ENCODE measurements at regions not wholly inside any gene's neighbourhood (a gene's known extent, or its start where the extent isn't known, plus 50 kb on each side); places are given as distances from the start of the nearest gene placed in this dataset.

DNA sequence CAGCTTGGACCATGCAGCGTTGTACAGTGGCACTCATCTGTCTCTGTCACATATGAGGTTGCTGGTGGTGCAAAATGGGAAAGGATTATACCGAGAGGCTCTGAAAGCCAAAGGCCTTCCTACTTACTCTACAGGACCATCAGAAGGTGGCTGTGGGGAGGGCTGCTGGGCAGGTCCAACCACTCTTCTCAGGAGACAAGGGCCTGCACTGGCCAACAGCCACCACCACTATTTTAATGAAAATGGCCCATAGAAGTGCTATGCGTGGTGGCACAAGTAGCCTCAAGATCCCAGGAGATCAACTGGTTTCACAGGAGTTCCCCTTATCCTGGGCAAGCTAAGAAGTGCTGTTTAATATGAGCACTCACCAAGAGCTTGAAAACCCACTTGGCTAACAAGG, 52.3 kb downstream of the MRPL57 start:
- intact Hi-C loops (cut with DNase I), result no loop called here
- no peaks in the 10 kb centered on the region for H3K4me1 ChIP-seq
- WGBS, 2 donors, result 74 to 100% methylated on average over 1 to 3 of the region's 3 CpGs
- H3K36me3 ChIP-seq, result no peaks in the 10 kb centered on the region
- no peaks in the 10 kb centered on the region for H3K9me3 ChIP-seq
- H3K27ac ChIP-seq, result no peak overlapping the region
- TF ChIP-seq, protein P1, sequence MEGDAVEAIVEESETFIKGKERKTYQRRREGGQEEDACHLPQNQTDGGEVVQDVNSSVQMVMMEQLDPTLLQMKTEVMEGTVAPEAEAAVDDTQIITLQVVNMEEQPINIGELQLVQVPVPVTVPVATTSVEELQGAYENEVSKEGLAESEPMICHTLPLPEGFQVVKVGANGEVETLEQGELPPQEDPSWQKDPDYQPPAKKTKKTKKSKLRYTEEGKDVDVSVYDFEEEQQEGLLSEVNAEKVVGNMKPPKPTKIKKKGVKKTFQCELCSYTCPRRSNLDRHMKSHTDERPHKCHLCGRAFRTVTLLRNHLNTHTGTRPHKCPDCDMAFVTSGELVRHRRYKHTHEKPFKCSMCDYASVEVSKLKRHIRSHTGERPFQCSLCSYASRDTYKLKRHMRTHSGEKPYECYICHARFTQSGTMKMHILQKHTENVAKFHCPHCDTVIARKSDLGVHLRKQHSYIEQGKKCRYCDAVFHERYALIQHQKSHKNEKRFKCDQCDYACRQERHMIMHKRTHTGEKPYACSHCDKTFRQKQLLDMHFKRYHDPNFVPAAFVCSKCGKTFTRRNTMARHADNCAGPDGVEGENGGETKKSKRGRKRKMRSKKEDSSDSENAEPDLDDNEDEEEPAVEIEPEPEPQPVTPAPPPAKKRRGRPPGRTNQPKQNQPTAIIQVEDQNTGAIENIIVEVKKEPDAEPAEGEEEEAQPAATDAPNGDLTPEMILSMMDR (IDR thresholded peaks at IDR 0.05), result no peak
- TF ChIP-seq POLR2A (IDR thresholded peaks at IDR 0.05), result no peak
- no peak for DNase-seq
- peaks cover 0 to 6% (median 0%) of the 10 kb centered on the region in 4 donors for H3K27me3 ChIP-seq
- no peak overlapping the region for H3K4me3 ChIP-seq

DNA sequence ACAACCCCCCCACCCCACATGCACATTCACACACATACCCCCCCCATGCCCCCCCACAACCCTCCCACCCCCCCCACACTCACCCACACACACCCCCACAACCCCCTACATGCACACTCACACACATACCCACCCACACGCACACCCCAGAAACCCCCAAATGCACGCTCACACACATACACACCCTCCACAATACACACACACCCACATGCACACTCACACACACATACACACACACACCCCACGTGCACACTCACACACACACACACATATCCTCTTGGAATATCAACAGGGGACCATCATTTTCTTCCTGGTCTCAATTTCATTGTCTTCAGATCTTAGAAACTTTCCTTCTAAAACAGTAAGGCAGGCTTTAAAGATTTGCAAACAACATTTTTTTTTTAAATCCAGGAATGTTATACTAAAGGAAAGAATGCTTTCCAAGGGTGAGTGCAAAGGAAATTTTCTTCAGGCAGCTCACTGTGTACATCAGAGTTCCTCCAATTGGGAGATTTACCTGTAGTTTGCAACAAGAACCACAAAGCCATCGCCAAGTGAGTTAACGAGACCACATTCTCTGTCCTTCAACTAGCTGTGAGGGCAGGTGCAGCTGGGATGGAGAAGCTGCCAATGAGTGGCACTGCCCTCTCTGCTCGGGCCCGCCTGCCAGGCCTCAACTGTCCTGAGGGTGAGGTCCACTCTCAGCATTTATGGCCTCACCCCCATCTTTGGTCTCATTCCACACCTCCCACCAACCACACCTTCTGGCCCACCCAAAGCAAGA, 53.0 kb downstream of the MRPL57 start:
- intact Hi-C loops (cut with DNase I), result no loop called here
- 87 to 91% methylated on average over 7 of the region's 7 CpGs for WGBS, 2 donors
- no peak overlapping the region for H3K4me3 ChIP-seq
- H3K27ac ChIP-seq, result no peak overlapping the region
- no peak for TF ChIP-seq POLR2A (IDR thresholded peaks at IDR 0.05)
- TF ChIP-seq, protein P1 (IDR thresholded peaks at IDR 0.05), result no peak
- peaks cover 0 to 6% (median 0%) of the 10 kb centered on the region in 4 donors for H3K27me3 ChIP-seq
- no peaks in the 10 kb centered on the region for H3K4me1 ChIP-seq
- no peaks in the 10 kb centered on the region for H3K36me3 ChIP-seq
- no peak for DNase-seq
- no peaks in the 10 kb centered on the region for H3K9me3 ChIP-seq

DNA sequence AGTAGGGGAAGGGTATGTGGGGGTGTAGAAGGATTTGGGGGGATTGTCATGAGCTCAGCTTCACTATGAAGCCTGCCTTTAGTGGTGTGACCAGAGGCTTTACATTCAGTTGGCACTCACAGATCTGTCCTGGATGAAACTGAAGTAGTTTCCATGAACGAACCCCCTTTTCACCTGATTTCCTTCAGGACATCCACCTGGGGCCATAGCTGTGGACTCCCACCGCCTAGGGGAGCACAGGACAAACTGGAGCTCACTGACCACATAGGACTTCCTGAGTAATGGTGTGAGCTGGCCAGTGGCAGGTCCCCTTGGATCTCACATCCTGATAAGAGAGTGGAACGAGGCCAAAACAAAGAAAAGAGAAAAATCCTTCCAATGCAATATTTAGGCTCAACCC, 54.1 kb downstream of the MRPL57 start:
- Histone ChIP-seq H3K36me3 (no peaks in the 10 kb centered on the region), H3K9me3 (no peaks in the 10 kb centered on the region), H3K4me1 (no peaks in the 10 kb centered on the region), H3K27me3 (peaks cover 0 to 12% (median 0%) of the 10 kb centered on the region in 4 donors), H3K27ac (no peak overlapping the region), H3K4me3 (no peak overlapping the region)
- TF ChIP-seq POLR2A (IDR thresholded peaks at IDR 0.05), result no peak
- TF ChIP-seq, protein P1 (IDR thresholded peaks at IDR 0.05), result no peak
- intact Hi-C loops (cut with DNase I), result no loop called here
- WGBS, 2 donors, result 61 to 74% methylated on average over 2 to 3 of the region's 3 CpGs
- DNase-seq, result no peak

DNA sequence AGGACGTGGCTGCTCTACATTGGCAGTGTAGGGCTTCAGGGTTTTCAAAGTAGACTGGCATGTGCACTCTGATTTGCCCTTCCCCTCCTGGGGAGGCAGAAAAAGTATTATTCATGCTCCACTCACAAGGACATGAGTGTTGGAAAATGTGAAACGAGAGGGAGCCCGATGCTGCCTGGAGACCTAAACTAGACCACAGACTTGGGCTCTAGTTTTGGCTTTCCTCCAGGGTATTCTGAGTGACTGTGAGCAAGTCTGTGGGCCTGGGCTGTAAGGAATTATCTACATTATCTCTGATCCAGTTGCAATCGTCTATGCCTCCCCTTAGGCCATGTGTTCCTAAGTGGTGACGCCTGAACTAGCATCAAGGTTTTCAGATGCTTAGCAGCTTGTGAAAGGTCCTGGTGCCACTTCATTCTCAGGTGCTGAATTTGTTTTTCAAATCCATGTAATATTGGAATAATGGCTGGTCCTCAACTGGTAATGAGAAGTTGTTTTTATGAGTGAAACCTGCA, 55.0 kb downstream of the MRPL57 start:
- intact Hi-C loops (cut with DNase I), result no loop called here
- Histone ChIP-seq H3K4me3 (no peak overlapping the region), H3K27ac (no peak overlapping the region), H3K36me3 (no peaks in the 10 kb centered on the region), H3K4me1 (no peaks in the 10 kb centered on the region), H3K9me3 (no peaks in the 10 kb centered on the region), H3K27me3 (peaks cover 0 to 7% (median 0%) of the 10 kb centered on the region in 4 donors)
- TF ChIP-seq, protein P1 (IDR thresholded peaks at IDR 0.05), result no peak
- no peak for TF ChIP-seq POLR2A (IDR thresholded peaks at IDR 0.05)
- WGBS, 2 donors, result 74 to 80% methylated on average over 1 to 5 of the region's 5 CpGs
- DNase-seq, result no peak

DNA sequence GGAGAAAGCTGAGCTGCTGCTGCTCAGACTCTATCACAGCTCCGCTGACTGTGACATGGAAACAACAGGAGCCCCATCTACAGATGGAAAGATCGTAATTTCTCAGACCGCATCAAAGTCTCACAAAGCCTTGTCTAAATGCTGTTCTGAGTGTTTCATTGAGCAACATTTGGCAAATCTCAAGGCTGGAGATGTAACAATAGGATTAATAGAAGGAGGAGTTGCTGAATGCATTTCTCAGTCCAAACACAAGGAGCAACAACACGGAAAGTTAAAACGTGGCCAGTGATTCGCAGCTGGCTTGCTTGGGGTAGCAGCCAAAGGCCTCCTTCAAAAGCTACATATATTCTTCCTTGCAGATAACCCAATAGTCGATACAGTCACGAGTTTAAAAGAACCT, 55.7 kb downstream of the MRPL57 start:
- Histone ChIP-seq H3K4me3 (peak overlapping the region in 1 of 4 donors; percentile 21), H3K27me3 (peaks cover 0 to 7% (median 0%) of the 10 kb centered on the region in 4 donors), H3K27ac (peak overlapping the region in 2 of 4 donors; percentile 55 to 63), H3K9me3 (no peaks in the 10 kb centered on the region), H3K4me1 (no peaks in the 10 kb centered on the region), H3K36me3 (no peaks in the 10 kb centered on the region)
- no peak for TF ChIP-seq POLR2A (IDR thresholded peaks at IDR 0.05)
- TF ChIP-seq, protein P1 (IDR thresholded peaks at IDR 0.05), result no peak
- WGBS, 2 donors, result 37 to 50% methylated on average over 7 to 8 of the region's 8 CpGs
- no peak for DNase-seq
- intact Hi-C loops (cut with DNase I), result no loop called here
